Fibroblast of pulmonary artery (primary cell): ENCODE measurements at regions not wholly inside any gene's neighbourhood (a gene's known extent, or its start where the extent isn't known, plus 50 kb on each side); places are given as distances from the start of the nearest gene placed in this dataset.

Source experiments
- DNase-seq: peaks from one replicate; pipeline ENCODE4 v3.0.0-alpha.2; 2010; ENCODE audit warnings: low read depth
- H3K4me3 ChIP-seq: replicated peaks from 2 replicates; pipeline ENCODE4 v1.5.1; 2011; ENCODE audit warnings: low read depth, mild to moderate bottlenecking, control low read depth, low read length, moderate library complexity
- TF ChIP-seq, protein P1 (sequence below): IDR thresholded peaks from 2 replicates; pipeline ENCODE4 v1.5.1; 2011; ENCODE audit warnings: mild to moderate bottlenecking, control low read depth, low read length, inconsistent platforms; ENCODE audit errors: missing control alignments

DNA sequence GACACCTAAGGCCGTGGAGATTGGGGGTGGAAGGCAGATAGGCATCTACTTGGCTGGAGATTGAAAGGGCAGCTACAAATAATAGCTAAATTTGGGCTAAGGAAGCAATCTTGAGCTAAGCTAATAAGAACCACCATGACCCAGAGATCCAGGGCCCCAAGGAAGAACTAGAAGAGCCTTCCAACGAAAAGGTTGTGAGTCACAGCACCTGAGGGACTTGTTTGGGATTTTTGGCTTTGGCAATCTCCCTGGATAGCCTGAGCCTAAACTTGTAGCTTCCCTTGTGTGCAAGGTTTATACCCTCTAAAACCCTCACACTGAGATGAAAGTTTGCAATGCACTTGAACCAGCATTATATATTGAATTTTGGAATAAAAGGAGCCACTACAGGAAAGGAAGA lies 364.0 kb upstream of the IL12A start:
- DNase-seq: no peak
- H3K4me3 ChIP-seq: no peak overlapping the region
- TF ChIP-seq, protein P1, sequence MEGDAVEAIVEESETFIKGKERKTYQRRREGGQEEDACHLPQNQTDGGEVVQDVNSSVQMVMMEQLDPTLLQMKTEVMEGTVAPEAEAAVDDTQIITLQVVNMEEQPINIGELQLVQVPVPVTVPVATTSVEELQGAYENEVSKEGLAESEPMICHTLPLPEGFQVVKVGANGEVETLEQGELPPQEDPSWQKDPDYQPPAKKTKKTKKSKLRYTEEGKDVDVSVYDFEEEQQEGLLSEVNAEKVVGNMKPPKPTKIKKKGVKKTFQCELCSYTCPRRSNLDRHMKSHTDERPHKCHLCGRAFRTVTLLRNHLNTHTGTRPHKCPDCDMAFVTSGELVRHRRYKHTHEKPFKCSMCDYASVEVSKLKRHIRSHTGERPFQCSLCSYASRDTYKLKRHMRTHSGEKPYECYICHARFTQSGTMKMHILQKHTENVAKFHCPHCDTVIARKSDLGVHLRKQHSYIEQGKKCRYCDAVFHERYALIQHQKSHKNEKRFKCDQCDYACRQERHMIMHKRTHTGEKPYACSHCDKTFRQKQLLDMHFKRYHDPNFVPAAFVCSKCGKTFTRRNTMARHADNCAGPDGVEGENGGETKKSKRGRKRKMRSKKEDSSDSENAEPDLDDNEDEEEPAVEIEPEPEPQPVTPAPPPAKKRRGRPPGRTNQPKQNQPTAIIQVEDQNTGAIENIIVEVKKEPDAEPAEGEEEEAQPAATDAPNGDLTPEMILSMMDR: no peak

DNA sequence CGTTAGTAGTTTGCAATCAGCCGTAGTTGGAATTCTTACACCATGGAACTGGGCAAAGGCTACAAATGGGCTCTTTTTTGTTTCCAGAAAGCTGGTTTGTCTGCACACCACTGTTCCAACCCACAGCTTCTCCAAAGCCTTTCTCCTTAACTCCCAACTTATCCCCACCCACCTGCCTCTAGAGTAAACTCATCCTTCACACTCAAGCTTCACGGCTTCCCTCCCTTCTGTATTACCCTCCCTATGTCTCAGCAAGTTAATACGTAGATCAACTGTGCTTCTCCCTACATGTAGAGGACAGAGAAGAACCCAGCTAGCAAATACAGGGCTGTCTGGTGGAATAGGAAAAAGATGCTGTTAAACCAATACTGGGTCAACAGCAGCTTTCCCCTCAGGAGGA lies 363.0 kb upstream of the IL12A start:
- TF ChIP-seq, protein P1: no peak
- no peak overlapping the region for H3K4me3 ChIP-seq

DNA sequence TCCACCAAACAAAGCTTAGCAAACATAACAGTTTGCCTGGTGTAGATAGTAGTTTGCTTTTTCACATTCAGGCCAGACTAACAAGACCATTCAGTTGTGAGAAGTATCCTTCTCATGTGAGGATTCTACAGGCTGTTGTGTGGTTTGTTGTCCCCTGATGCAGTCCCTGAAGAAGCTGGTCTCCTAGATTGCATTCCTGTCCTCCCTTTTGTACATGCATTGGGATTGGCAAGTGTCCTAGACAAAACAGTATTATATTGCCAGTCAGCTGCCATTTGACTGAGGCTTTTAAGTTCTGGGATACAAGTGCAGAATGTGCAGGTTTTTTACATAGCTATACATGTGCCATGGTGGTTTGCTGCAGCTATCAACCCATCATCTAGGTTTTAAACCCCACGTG lies 362.0 kb upstream of the IL12A start:
- DNase-seq: no peak
- H3K4me3 ChIP-seq: no peak overlapping the region
- TF ChIP-seq, protein P1: no peak

More for the DNA sequence above, 363.0 kb upstream of the IL12A start:
- no peak for DNase-seq

DNA sequence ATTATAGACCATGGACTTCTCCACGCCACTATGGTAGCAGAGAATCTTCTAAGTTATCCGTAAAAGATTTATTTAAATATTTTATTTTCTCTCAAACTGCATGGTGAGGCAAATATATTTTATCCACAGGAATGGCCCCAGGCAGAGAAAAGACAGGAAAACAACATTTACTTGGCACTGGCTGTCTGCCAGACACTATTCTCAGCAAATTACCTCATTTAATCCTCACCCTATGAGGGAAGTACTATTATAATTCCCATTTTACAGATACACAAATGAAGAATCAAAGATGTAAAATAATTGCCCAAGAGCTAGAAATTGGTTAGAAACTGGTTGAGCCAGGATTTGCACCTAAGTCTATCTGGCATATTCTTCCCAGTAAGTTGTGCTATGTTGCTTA lies 361.4 kb upstream of the IL12A start:
- TF ChIP-seq, protein P1: no peak
- DNase-seq: no peak
- H3K4me3 ChIP-seq: no peak overlapping the region

DNA sequence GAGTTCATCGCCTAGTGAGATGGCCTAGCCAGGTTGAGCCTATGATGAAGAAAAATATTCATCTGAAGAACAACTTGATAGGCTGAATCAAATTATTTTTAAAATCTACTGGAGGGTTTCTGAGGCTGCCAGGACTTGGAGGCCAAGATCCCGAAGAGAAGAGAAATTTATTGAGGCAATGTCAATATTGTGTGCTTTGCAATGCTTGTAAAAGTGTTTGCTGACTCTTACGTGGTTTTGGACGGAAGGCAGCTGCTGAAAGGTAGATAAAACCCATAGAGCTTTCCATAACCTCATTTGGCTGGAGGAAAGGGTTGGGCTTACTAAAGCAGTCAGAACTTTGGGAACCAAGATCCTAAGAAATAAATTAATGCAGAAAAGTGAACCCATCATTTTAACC lies 361.0 kb upstream of the IL12A start:
- H3K4me3 ChIP-seq: no peak overlapping the region
- TF ChIP-seq, protein P1: no peak
- no peak for DNase-seq

DNA sequence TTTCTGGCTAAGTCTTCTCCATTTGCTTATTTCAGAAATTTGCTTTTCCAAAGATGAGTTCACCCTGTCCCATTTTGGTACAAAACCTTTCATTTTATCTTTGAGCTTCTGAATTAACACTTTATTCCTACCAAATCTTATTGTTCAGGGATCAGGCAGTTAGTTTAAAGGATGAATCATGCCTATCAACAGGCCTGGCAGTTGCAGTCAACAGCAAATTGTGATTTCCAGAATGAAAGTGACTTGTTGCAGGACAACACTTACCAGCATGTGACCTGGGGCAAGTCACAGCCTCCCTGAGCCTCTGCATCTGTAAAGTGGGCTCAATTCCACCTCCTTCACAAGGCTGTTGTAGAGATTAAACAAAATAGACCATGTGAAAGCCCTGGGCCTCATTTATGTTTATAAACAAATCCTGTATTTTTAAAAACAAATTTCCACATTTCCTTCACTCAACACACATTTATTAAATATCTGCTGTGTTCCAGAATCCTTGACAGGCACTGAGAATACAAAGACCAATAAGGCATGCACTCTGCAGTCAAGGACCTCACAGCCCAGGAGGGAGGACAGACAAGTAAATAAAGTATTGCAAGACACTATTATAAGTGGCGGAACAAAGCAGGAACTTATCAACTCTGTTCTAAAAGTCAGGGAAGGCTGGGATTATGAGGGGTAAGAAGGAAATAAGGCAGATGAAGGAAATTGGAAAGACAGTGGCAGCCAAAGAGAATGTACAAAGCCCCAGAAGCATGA lies 359.1 kb upstream of the IL12A start:
- TF ChIP-seq, protein P1: no peak
- DNase-seq: no peak
- no peak overlapping the region for H3K4me3 ChIP-seq

DNA sequence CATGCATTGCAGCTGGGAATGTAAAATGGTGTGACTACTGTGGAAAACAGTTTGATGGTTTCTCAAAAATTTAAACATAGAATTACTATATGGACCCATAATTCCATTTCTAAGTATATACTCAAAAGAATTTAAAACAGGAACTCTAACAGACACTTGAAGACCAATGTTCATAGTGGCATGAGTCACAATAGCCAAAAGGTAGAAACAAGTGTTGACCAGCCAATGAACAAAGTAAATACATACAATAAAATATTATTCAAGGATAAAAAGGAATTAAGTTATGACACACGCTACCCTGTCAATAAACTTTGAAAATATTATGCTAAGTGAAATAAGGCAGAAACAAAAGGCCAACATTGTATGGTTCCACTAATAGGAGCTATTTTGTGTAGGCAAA lies 357.4 kb upstream of the IL12A start:
- DNase-seq: no peak
- TF ChIP-seq, protein P1: no peak
- no peak overlapping the region for H3K4me3 ChIP-seq
